SJSA1 (cell line): ENCODE measurements at regions not wholly inside any gene's neighbourhood (a gene's known extent, or its start where the extent isn't known, plus 50 kb on each side); places are given as distances from the start of the nearest gene placed in this dataset.

ENCODE experiments used
- DNase-seq, 2 experiments: peaks; one replicate each; pipeline ENCODE4 v3.0.0-alpha.2; 2015 to 2020; ENCODE audit warnings: low spot score in 2 of 2, low read depth in 1 of 2
- H3K27ac ChIP-seq: fragments of 250-450 bp; sonication (Bioruptor Pico); 2 replicates; pipeline ENCODE4 v1.5.1; 2020; ENCODE audit warnings: mild to moderate bottlenecking, moderate library complexity
- H3K27me3 ChIP-seq: fragments of 250-450 bp; sonication (Bioruptor Pico); replicated peaks from 2 replicates; pipeline ENCODE4 v1.5.1; 2020; ENCODE audit warnings: mild to moderate bottlenecking, moderate library complexity
- H3K36me3 ChIP-seq: fragments of 250-450 bp; sonication (Bioruptor Pico); 2 replicates; pipeline ENCODE4 v1.5.1; 2020; ENCODE audit warnings: mild to moderate bottlenecking
- H3K4me1 ChIP-seq: fragments of 250-450 bp; sonication (Bioruptor Pico); replicated peaks from 2 replicates; pipeline ENCODE4 v1.6.1; 2021; ENCODE audit warnings: mild to moderate bottlenecking
- H3K4me3 ChIP-seq: fragments of 250-450 bp; sonication (Bioruptor Pico); 2 replicates; pipeline ENCODE4 v1.5.1; 2020; ENCODE audit warnings: mild to moderate bottlenecking
- H3K9me3 ChIP-seq: fragments of 250-450 bp; sonication (Bioruptor Pico); replicated peaks from 2 replicates; pipeline ENCODE4 v1.5.1; 2020; ENCODE audit warnings: mild to moderate bottlenecking

GRCh38 chr1:170250531-170251276 lies 104.9 kb downstream of the NTMT2 start:
- no peaks in the 10 kb centered on the region for H3K27me3 ChIP-seq
- no peak overlapping the region for H3K4me3 ChIP-seq
- no peaks in the 10 kb centered on the region for H3K4me1 ChIP-seq
- 0 out of 2 replicates have a peak, but pooled peaks cover 3% of the 10 kb centered on the region for H3K9me3 ChIP-seq
- no peak for DNase-seq
- no peak overlapping the region for H3K27ac ChIP-seq
- H3K36me3 ChIP-seq: no peaks in the 10 kb centered on the region

- H3K9me3 ChIP-seq: 0 out of 2 replicates have a peak, but pooled peaks cover 3% of the 10 kb centered on the region
- DNase-seq: no peak
- H3K27me3 ChIP-seq: no peaks in the 10 kb centered on the region
These were observed 107.3 kb downstream of the NTMT2 start for GRCh38 chr1:170252851-170253579.

GRCh38 chr1:170254371-170254770 lies 108.6 kb downstream of the NTMT2 start:
- Histone ChIP-seq H3K27me3 (no peaks in the 10 kb centered on the region), H3K36me3 (no peaks in the 10 kb centered on the region), H3K9me3 (0 out of 2 replicates have a peak, but pooled peaks cover 6% of the 10 kb centered on the region), H3K27ac (no peak overlapping the region), H3K4me3 (no peak overlapping the region), H3K4me1 (no peaks in the 10 kb centered on the region)
- no peak for DNase-seq

More at GRCh38 chr1:170252851-170253579, 107.3 kb downstream of the NTMT2 start:
- Histone ChIP-seq H3K27ac (no peak overlapping the region), H3K4me1 (no peaks in the 10 kb centered on the region), H3K4me3 (no peak overlapping the region), H3K36me3 (no peaks in the 10 kb centered on the region)

- no peak for DNase-seq
- Histone ChIP-seq H3K27ac (no peak overlapping the region), H3K36me3 (no peaks in the 10 kb centered on the region), H3K9me3 (0 out of 2 replicates have a peak, but pooled peaks cover 3% of the 10 kb centered on the region), H3K4me1 (no peaks in the 10 kb centered on the region), H3K4me3 (no peak overlapping the region), H3K27me3 (no peaks in the 10 kb centered on the region)
These were observed 115.9 kb downstream of the NTMT2 start for GRCh38 chr1:170261669-170262068.

- Histone ChIP-seq H3K27me3 (no peaks in the 10 kb centered on the region), H3K4me1 (no peaks in the 10 kb centered on the region), H3K27ac (no peak overlapping the region), H3K36me3 (no peaks in the 10 kb centered on the region), H3K4me3 (no peak overlapping the region), H3K9me3 (0 out of 2 replicates have a peak, but pooled peaks cover 3% of the 10 kb centered on the region)
- DNase-seq: no peak
These were observed 116.6 kb downstream of the NTMT2 start for GRCh38 chr1:170262276-170262939.

- Histone ChIP-seq H3K27ac (no peak overlapping the region), H3K27me3 (no peaks in the 10 kb centered on the region), H3K4me3 (no peak overlapping the region), H3K9me3 (no peaks in the 10 kb centered on the region), H3K36me3 (no peaks in the 10 kb centered on the region), H3K4me1 (no peaks in the 10 kb centered on the region)
- no peak for DNase-seq
These were observed 119.5 kb downstream of the NTMT2 start for GRCh38 chr1:170265234-170265633.

GRCh38 chr1:170267317-170267716 lies 121.6 kb downstream of the NTMT2 start:
- no peak for DNase-seq
- Histone ChIP-seq H3K27me3 (no peaks in the 10 kb centered on the region), H3K27ac (no peak overlapping the region), H3K4me3 (no peak overlapping the region), H3K4me1 (no peaks in the 10 kb centered on the region), H3K9me3 (no peaks in the 10 kb centered on the region), H3K36me3 (no peaks in the 10 kb centered on the region)

- no peaks in the 10 kb centered on the region for H3K36me3 ChIP-seq
- no peaks in the 10 kb centered on the region for H3K4me1 ChIP-seq
- no peak overlapping the region for H3K27ac ChIP-seq
- no peak for DNase-seq
- H3K27me3 ChIP-seq: no peaks in the 10 kb centered on the region
- no peak overlapping the region for H3K4me3 ChIP-seq
- no peaks in the 10 kb centered on the region for H3K9me3 ChIP-seq
These were observed 125.8 kb downstream of the NTMT2 start for GRCh38 chr1:170271430-170272161.

- Histone ChIP-seq H3K4me3 (no peak overlapping the region), H3K9me3 (no peaks in the 10 kb centered on the region), H3K4me1 (no peaks in the 10 kb centered on the region), H3K27me3 (no peaks in the 10 kb centered on the region), H3K36me3 (no peaks in the 10 kb centered on the region), H3K27ac (no peak overlapping the region)
- DNase-seq: no peak
These were observed 127.8 kb downstream of the NTMT2 start for GRCh38 chr1:170273291-170274130.

GRCh38 chr1:170274131-170274501 lies 128.4 kb downstream of the NTMT2 start:
- no peak for DNase-seq

GRCh38 chr1:170277985-170278384 lies 132.2 kb downstream of the NTMT2 start:
- H3K4me1 ChIP-seq: no peaks in the 10 kb centered on the region
- H3K27me3 ChIP-seq: no peaks in the 10 kb centered on the region
- no peak overlapping the region for H3K27ac ChIP-seq
- DNase-seq: no peak
- no peak overlapping the region for H3K4me3 ChIP-seq
- no peaks in the 10 kb centered on the region for H3K36me3 ChIP-seq
- H3K9me3 ChIP-seq: no peaks in the 10 kb centered on the region

More at GRCh38 chr1:170274131-170274501, 128.4 kb downstream of the NTMT2 start:
- Histone ChIP-seq H3K4me3 (no peak overlapping the region), H3K9me3 (no peaks in the 10 kb centered on the region), H3K27me3 (no peaks in the 10 kb centered on the region), H3K36me3 (no peaks in the 10 kb centered on the region), H3K4me1 (no peaks in the 10 kb centered on the region), H3K27ac (no peak overlapping the region)

GRCh38 chr1:170284016-170284415 lies 138.3 kb downstream of the NTMT2 start:
- H3K36me3 ChIP-seq: no peaks in the 10 kb centered on the region
- no peaks in the 10 kb centered on the region for H3K27me3 ChIP-seq
- no peaks in the 10 kb centered on the region for H3K9me3 ChIP-seq
- H3K4me3 ChIP-seq: no peak overlapping the region
- H3K4me1 ChIP-seq: no peaks in the 10 kb centered on the region
- H3K27ac ChIP-seq: no peak overlapping the region
- DNase-seq: no peak

- no peak overlapping the region for H3K4me3 ChIP-seq
- H3K27ac ChIP-seq: no peak overlapping the region
- H3K36me3 ChIP-seq: no peaks in the 10 kb centered on the region
- no peak for DNase-seq
- no peaks in the 10 kb centered on the region for H3K4me1 ChIP-seq
- no peaks in the 10 kb centered on the region for H3K27me3 ChIP-seq
- no peaks in the 10 kb centered on the region for H3K9me3 ChIP-seq
These were observed 138.8 kb downstream of the NTMT2 start for GRCh38 chr1:170284512-170284911.
